Ishikawa (cell line): ENCODE measurements at regions not wholly inside any gene's neighbourhood (a gene's known extent, or its start where the extent isn't known, plus 50 kb on each side); places are given as distances from the start of the nearest gene placed in this dataset.

Experiments
- NFIC ChIP-seq: IDR thresholded peaks from 2 replicates; pipeline ENCODE4 v1.6.1; 2012
- TAF1 ChIP-seq: IDR thresholded peaks from 2 replicates; pipeline ENCODE4 v1.6.1; 2012; ENCODE audit warnings: low read depth, mild to moderate bottlenecking
- YY1 ChIP-seq: IDR thresholded peaks from 2 replicates; pipeline ENCODE4 v1.6.1; 2012; ENCODE audit warnings: low read depth
- TF ChIP-seq, protein P1 (sequence below): IDR thresholded peaks from 2 replicates; pipeline ENCODE4 v1.6.1; 2012
- TF ChIP-seq, protein P2 (sequence below): IDR thresholded peaks from 2 replicates; pipeline ENCODE4 v1.6.1; 2012; ENCODE audit warnings: low read depth, mild to moderate bottlenecking

DNA sequence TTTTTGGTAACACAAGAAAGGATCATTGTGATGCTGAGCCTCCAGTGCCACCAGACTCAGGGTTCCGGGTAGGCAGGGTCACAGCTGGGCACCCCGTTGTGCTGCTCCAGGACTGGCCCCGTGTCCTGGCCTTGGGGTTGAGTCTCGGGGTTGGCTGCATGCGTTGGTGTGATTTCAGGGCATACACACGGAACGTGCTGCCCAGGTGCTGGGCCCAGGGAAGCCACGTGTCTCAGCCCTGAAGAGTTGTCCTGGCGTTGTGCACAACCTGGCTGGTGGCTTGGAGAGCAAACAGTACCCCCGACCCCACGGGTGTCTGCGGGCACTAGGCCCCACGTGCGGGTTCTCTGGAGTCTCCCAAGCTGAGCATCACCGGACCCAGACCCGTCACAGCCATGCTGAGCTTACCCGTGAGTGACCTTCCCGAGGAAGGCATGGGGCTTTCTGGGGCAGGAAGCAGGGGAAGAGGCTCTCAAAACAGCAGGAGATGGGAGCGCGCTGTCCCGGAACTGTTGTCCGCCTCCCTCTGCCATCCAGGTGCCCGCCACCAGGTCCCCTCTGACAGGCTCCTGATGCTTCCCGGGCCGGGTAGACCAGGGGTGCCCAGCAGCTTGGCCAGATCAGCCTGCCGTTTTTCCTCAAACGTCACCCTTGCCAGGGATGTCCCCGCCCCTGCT is 66.1 kb upstream of the ENPP6 start:
- TF ChIP-seq TAF1: no peak
- TF ChIP-seq, protein P1, sequence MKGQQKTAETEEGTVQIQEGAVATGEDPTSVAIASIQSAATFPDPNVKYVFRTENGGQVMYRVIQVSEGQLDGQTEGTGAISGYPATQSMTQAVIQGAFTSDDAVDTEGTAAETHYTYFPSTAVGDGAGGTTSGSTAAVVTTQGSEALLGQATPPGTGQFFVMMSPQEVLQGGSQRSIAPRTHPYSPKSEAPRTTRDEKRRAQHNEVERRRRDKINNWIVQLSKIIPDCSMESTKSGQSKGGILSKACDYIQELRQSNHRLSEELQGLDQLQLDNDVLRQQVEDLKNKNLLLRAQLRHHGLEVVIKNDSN: no peak
- no peak for TF ChIP-seq NFIC
- TF ChIP-seq, protein P2, sequence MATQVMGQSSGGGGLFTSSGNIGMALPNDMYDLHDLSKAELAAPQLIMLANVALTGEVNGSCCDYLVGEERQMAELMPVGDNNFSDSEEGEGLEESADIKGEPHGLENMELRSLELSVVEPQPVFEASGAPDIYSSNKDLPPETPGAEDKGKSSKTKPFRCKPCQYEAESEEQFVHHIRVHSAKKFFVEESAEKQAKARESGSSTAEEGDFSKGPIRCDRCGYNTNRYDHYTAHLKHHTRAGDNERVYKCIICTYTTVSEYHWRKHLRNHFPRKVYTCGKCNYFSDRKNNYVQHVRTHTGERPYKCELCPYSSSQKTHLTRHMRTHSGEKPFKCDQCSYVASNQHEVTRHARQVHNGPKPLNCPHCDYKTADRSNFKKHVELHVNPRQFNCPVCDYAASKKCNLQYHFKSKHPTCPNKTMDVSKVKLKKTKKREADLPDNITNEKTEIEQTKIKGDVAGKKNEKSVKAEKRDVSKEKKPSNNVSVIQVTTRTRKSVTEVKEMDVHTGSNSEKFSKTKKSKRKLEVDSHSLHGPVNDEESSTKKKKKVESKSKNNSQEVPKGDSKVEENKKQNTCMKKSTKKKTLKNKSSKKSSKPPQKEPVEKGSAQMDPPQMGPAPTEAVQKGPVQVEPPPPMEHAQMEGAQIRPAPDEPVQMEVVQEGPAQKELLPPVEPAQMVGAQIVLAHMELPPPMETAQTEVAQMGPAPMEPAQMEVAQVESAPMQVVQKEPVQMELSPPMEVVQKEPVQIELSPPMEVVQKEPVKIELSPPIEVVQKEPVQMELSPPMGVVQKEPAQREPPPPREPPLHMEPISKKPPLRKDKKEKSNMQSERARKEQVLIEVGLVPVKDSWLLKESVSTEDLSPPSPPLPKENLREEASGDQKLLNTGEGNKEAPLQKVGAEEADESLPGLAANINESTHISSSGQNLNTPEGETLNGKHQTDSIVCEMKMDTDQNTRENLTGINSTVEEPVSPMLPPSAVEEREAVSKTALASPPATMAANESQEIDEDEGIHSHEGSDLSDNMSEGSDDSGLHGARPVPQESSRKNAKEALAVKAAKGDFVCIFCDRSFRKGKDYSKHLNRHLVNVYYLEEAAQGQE: no peak
- TF ChIP-seq YY1: no peak
